Caco-2 (cell line): ENCODE measurements at regions not wholly inside any gene's neighbourhood (a gene's known extent, or its start where the extent isn't known, plus 50 kb on each side); places are given as distances from the start of the nearest gene placed in this dataset.

Experiments used
- BruUV-seq: library from RNA; stranded (reverse); fragments of 400-500 nt; replicated peaks from 2 replicates; lab custom pipeline; 2021; lab: Mats Ljungman, UMichigan
- CTCF ChIA-PET: fragments of 300-600 bp; sonication (Branson Sonifier 250); formaldehyde crosslinking; loops from one replicate; lab custom pipeline; 2022; ENCODE audit warnings: antibody characterized with exemption; lab: Charles Lee
- POLR2A ChIA-PET: fragments of 300-600 bp; sonication (Branson Sonifier 250); formaldehyde crosslinking; loops from one replicate; lab custom pipeline; 2022; ENCODE audit warnings: antibody characterized with exemption; lab: Charles Lee
- DNase-seq, 2 experiments: peaks; one replicate each; pipeline versions ENCODE4 v3.0.0 to v3.0.0-alpha.2; 2020 to 2022
- H3K27me3 ChIP-seq: replicated peaks from 2 replicates; pipeline ENCODE4 v1.6.0; 2011; ENCODE audit warnings: low read length; ENCODE audit not compliant: control insufficient read depth, insufficient read depth
- H3K36me3 ChIP-seq: 2 replicates; pipeline ENCODE4 v1.5.1; 2011; ENCODE audit warnings: low read length; ENCODE audit not compliant: control insufficient read depth, insufficient read depth
- H3K4me1 ChIP-seq: fragments of 250-450 bp; sonication (Bioruptor Pico); 2 replicates; pipeline ENCODE4 v1.5.1; 2020; ENCODE audit warnings: mild to moderate bottlenecking
- H3K4me3 ChIP-seq: 2 replicates; pipeline ENCODE4 v1.5.1; 2011; ENCODE audit warnings: low read depth, mild to moderate bottlenecking, control low read depth, low read length
- H3K9me3 ChIP-seq: fragments of 250-450 bp; sonication (Bioruptor Pico); 2 replicates; pipeline ENCODE4 v1.5.1; 2020; ENCODE audit warnings: mild to moderate bottlenecking, moderate library complexity
- H3K27ac Mint-ChIP-seq: one replicate; pipeline ENCODE4 v1.8.0; 2022; ENCODE audit warnings: mixed read lengths; ENCODE audit not compliant: unreplicated experiment
- H3K27me3 Mint-ChIP-seq: one replicate; pipeline ENCODE4 v1.8.0; 2022; ENCODE audit warnings: mixed read lengths; ENCODE audit not compliant: insufficient read depth, unreplicated experiment
- H3K36me3 Mint-ChIP-seq: one replicate; pipeline ENCODE4 v1.8.0; 2022; ENCODE audit warnings: mild to moderate bottlenecking, mixed read lengths; ENCODE audit not compliant: insufficient read depth, unreplicated experiment
- H3K4me1 Mint-ChIP-seq: one replicate; pipeline ENCODE4 v1.8.0; 2022; ENCODE audit warnings: low read depth, mixed read lengths; ENCODE audit not compliant: unreplicated experiment
- H3K4me3 Mint-ChIP-seq: one replicate; pipeline ENCODE4 v1.8.0; 2022; ENCODE audit warnings: mild to moderate bottlenecking, moderate library complexity, mixed read lengths; ENCODE audit not compliant: unreplicated experiment
- H3K9me3 Mint-ChIP-seq: one replicate; pipeline ENCODE4 v1.8.0; 2022; ENCODE audit warnings: mixed read lengths; ENCODE audit not compliant: unreplicated experiment
- intact Hi-C: fragments of 100-400 bp; cut with micrococcal nuclease; formaldehyde crosslinking; loops from one replicate; pipeline ENCODE4 v1.10.0; 2022; ENCODE audit not compliant: unreplicated experiment
- TF ChIP-seq, protein P1 (sequence below), 2 experiments: fragments of 200-600 bp in 1 of 2; IDR thresholded peaks; 1 replicate in 1 of 2; 2 replicates in 1 of 2; pipeline versions ENCODE4 v1.5.1 to v1.8.0; 2011 to 2022; ENCODE audit warnings: antibody characterized with exemption in 1 of 2, control low read depth in 1 of 2, inconsistent platforms in 1 of 2, low read depth in 1 of 2, low read length in 1 of 2, mild to moderate bottlenecking in 1 of 2, moderate library complexity in 1 of 2; ENCODE audit not compliant: insufficient read depth in 1 of 2, severe bottlenecking in 1 of 2, unreplicated experiment in 1 of 2

DNA sequence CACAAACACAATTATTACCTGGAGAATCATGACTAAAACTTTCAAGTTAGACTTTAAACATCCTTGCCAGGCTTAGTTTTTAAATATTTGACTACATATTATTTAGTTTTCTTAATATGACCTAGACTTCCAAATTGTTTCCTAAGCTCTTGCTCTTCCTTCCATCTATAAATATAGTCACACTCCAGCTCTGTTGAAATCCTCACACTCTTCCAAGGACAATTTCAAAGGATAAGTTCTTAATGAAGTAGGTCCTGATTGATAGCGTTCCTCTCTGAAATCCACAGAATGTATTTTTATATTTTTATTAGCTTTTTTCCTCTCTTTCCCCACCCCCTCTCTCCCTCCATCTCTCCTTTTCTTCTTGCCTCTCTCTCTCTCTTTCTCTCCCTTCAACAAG is 1074.1 kb upstream of the PCDH20 start:
- TF ChIP-seq, protein P1, sequence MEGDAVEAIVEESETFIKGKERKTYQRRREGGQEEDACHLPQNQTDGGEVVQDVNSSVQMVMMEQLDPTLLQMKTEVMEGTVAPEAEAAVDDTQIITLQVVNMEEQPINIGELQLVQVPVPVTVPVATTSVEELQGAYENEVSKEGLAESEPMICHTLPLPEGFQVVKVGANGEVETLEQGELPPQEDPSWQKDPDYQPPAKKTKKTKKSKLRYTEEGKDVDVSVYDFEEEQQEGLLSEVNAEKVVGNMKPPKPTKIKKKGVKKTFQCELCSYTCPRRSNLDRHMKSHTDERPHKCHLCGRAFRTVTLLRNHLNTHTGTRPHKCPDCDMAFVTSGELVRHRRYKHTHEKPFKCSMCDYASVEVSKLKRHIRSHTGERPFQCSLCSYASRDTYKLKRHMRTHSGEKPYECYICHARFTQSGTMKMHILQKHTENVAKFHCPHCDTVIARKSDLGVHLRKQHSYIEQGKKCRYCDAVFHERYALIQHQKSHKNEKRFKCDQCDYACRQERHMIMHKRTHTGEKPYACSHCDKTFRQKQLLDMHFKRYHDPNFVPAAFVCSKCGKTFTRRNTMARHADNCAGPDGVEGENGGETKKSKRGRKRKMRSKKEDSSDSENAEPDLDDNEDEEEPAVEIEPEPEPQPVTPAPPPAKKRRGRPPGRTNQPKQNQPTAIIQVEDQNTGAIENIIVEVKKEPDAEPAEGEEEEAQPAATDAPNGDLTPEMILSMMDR (IDR thresholded peaks at IDR 0.05; ENCODE audit: insufficient read depth in 1 of 2, low read depth in 1 of 2, low read length in 1 of 2, severe bottlenecking in 1 of 2, unreplicated experiment in 1 of 2): no peak
- Histone ChIP-seq H3K9me3 (no peaks in the 10 kb centered on the region), H3K36me3 (no peaks in the 10 kb centered on the region), H3K4me1 (no peaks in the 10 kb centered on the region), H3K4me3 (no peak overlapping the region), H3K27me3 (no peaks in the 10 kb centered on the region)
- DNase-seq: no peak
- CTCF ChIA-PET: no interaction called here
- intact Hi-C loops: no loop called here
- H3K27me3 Mint-ChIP-seq: no peaks in the 10 kb centered on the region
- peaks cover 8% of the 10 kb centered on the region for H3K4me1 Mint-ChIP-seq
- no peak overlapping the region for H3K27ac Mint-ChIP-seq
- no peak overlapping the region for H3K4me3 Mint-ChIP-seq
- H3K36me3 Mint-ChIP-seq: no peaks in the 10 kb centered on the region
- POLR2A ChIA-PET: no interaction called here
- no peaks in the 10 kb centered on the region for H3K9me3 Mint-ChIP-seq
- no TSS peak for BruUV-seq

DNA sequence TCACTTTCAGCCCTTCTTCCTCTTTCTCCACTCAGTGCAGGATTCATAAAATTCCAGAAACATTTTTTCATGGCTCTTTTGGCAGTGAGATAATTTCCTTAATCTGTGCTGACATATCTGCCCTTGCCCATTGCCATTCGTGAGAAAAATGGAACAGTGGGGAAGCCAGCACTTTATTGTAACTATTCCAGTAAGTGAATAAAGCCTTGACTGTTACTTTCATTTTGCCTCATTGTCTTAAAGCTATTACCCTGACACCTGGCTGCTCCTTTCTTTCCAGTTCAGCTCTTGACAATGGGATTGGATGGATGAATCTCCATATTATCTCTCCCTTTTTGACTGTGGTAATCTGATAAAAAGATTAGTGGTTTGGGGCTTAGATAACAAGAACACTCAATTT is 1068.1 kb upstream of the PCDH20 start:
- Mint-ChIP-seq H3K27me3 (peaks cover 5% of the 10 kb centered on the region), H3K9me3 (no peaks in the 10 kb centered on the region), H3K27ac (no peak overlapping the region), H3K4me1 (peaks cover 2% of the 10 kb centered on the region), H3K4me3 (no peak overlapping the region), H3K36me3 (no peaks in the 10 kb centered on the region)
- no peaks in the 10 kb centered on the region for H3K36me3 ChIP-seq
- ChIA-PET CTCF (no interaction called here), POLR2A (no interaction called here)
- H3K4me3 ChIP-seq: no peak overlapping the region
- no peaks in the 10 kb centered on the region for H3K4me1 ChIP-seq
- no TSS peak for BruUV-seq
- no peak for DNase-seq
- intact Hi-C loops: no loop called here
- no peaks in the 10 kb centered on the region for H3K9me3 ChIP-seq
- TF ChIP-seq, protein P1 (IDR thresholded peaks at IDR 0.05; ENCODE audit: insufficient read depth in 1 of 2, low read depth in 1 of 2, low read length in 1 of 2, severe bottlenecking in 1 of 2, unreplicated experiment in 1 of 2): no peak
- H3K27me3 ChIP-seq: no peaks in the 10 kb centered on the region

DNA sequence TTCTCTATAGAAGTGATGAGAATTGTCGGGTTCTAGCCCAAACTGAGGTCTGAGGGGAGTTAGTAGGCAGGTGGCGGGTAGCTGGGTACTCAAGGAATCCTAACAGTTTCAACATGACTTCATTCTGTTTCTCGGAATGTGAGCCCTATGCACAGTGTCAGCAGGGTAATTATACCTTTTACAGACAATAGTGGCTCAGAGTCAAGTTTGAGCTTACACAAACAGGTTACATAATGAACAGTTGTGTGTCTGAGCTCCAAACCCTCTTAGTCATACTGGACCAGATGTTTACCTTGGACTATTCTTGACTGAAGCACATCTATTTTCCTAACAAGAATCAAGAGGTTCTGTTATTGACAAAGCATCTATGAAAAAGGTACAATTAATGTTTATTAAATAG is 1066.7 kb upstream of the PCDH20 start:
- Mint-ChIP-seq H3K4me1 (no peaks in the 10 kb centered on the region), H3K36me3 (no peaks in the 10 kb centered on the region), H3K27me3 (peaks cover 5% of the 10 kb centered on the region), H3K4me3 (no peak overlapping the region), H3K9me3 (no peaks in the 10 kb centered on the region), H3K27ac (no peak overlapping the region)
- H3K36me3 ChIP-seq: no peaks in the 10 kb centered on the region
- ChIA-PET POLR2A (no interaction called here), CTCF (no interaction called here)
- TF ChIP-seq, protein P1 (IDR thresholded peaks at IDR 0.05; ENCODE audit: insufficient read depth in 1 of 2, low read depth in 1 of 2, low read length in 1 of 2, severe bottlenecking in 1 of 2, unreplicated experiment in 1 of 2): no peak
- no peaks in the 10 kb centered on the region for H3K27me3 ChIP-seq
- no peaks in the 10 kb centered on the region for H3K9me3 ChIP-seq
- DNase-seq: no peak
- H3K4me1 ChIP-seq: no peaks in the 10 kb centered on the region
- intact Hi-C loops: no loop called here
- no peak overlapping the region for H3K4me3 ChIP-seq
- BruUV-seq: no TSS peak
